Left ventricle myocardium inferior (tissue), 1 donor: ENCODE measurements at regions not wholly inside any gene's neighbourhood (a gene's known extent, or its start where the extent isn't known, plus 50 kb on each side); places are given as distances from the start of the nearest gene placed in this dataset.

Source experiments
- DNase-seq: peaks from one replicate; pipeline ENCODE4 v3.0.0-alpha.2; 2020
- H3K27ac ChIP-seq: fragments of 200-600 bp; replicated peaks from 2 replicates; pipeline ENCODE4 v1.8.0; 2021
- H3K27me3 ChIP-seq: fragments of 200-600 bp; 2 replicates; pipeline ENCODE4 v1.8.0; 2021; ENCODE audit warnings: low read depth
- H3K36me3 ChIP-seq: fragments of 200-600 bp; 2 replicates; pipeline ENCODE4 v1.8.0; 2021
- H3K4me1 ChIP-seq: fragments of 200-600 bp; 2 replicates; pipeline ENCODE4 v1.8.0; 2021
- H3K4me3 ChIP-seq: fragments of 200-600 bp; 2 replicates; pipeline ENCODE4 v1.8.0; 2021; ENCODE audit warnings: mild to moderate bottlenecking, moderate library complexity
- H3K9me3 ChIP-seq: fragments of 200-600 bp; replicated peaks from 2 replicates; pipeline ENCODE4 v1.8.0; 2021
- CTCF ChIP-seq: fragments of 200-600 bp; IDR thresholded peaks from 2 replicates; pipeline ENCODE4 v1.8.0; 2021; ENCODE audit warnings: antibody characterized with exemption, mild to moderate bottlenecking, borderline replicate concordance
- intact Hi-C: fragments of 100-400 bp; cut with micrococcal nuclease; formaldehyde crosslinking; loops from one replicate; pipeline ENCODE4 v1.11.0; 2022
- donor health status: DM: no; HTN: yes; CAD: no; lungs with severe emphysema.

- intact Hi-C loops = no loop called here
- no peak for TF ChIP-seq CTCF
Measured at GRCh38 chr3:56966104-56966503, 94.4 kb upstream of the SPATA12 start.

GRCh38 chr3:56962922-56963321 lies 97.5 kb upstream of the SPATA12 start:
- DNase-seq = no peak
- H3K4me1 ChIP-seq = no peaks in the 10 kb centered on the region
- intact Hi-C loops = no loop called here
- H3K9me3 ChIP-seq = peaks cover 16% of the 10 kb centered on the region
- no peak for TF ChIP-seq CTCF
- no peaks in the 10 kb centered on the region for H3K36me3 ChIP-seq
- H3K27me3 ChIP-seq = no peaks in the 10 kb centered on the region
- no peak overlapping the region for H3K4me3 ChIP-seq
- no peak overlapping the region for H3K27ac ChIP-seq

More at GRCh38 chr3:56966104-56966503, 94.4 kb upstream of the SPATA12 start:
- no peak overlapping the region for H3K4me3 ChIP-seq
- no peaks in the 10 kb centered on the region for H3K36me3 ChIP-seq
- DNase-seq = no peak
- peaks cover 16% of the 10 kb centered on the region for H3K9me3 ChIP-seq
- no peaks in the 10 kb centered on the region for H3K27me3 ChIP-seq
- H3K27ac ChIP-seq = no peak overlapping the region
- no peaks in the 10 kb centered on the region for H3K4me1 ChIP-seq

- Histone ChIP-seq H3K9me3 (peaks cover 16% of the 10 kb centered on the region), H3K4me3 (no peak overlapping the region), H3K27ac (no peak overlapping the region), H3K4me1 (no peaks in the 10 kb centered on the region), H3K27me3 (no peaks in the 10 kb centered on the region), H3K36me3 (no peaks in the 10 kb centered on the region)
- no peak for DNase-seq
- intact Hi-C loops = no loop called here
- TF ChIP-seq CTCF = no peak
Measured at GRCh38 chr3:56962206-56962605, 98.3 kb upstream of the SPATA12 start.

GRCh38 chr3:56960234-56960917 lies 100.1 kb upstream of the SPATA12 start:
- TF ChIP-seq CTCF = no peak
- intact Hi-C loops = no loop called here
- Histone ChIP-seq H3K4me1 (no peaks in the 10 kb centered on the region), H3K4me3 (no peak overlapping the region), H3K36me3 (no peaks in the 10 kb centered on the region), H3K27ac (no peak overlapping the region), H3K9me3 (peaks cover 11% of the 10 kb centered on the region), H3K27me3 (no peaks in the 10 kb centered on the region)
- no peak for DNase-seq

GRCh38 chr3:56958879-56959278 lies 101.6 kb upstream of the SPATA12 start:
- DNase-seq = no peak
- intact Hi-C loops = no loop called here
- H3K27me3 ChIP-seq = no peaks in the 10 kb centered on the region
- H3K4me3 ChIP-seq = no peak overlapping the region
- no peak overlapping the region for H3K27ac ChIP-seq
- no peaks in the 10 kb centered on the region for H3K36me3 ChIP-seq
- H3K9me3 ChIP-seq = no peaks in the 10 kb centered on the region
- TF ChIP-seq CTCF = no peak
- no peaks in the 10 kb centered on the region for H3K4me1 ChIP-seq

- H3K27ac ChIP-seq = no peak overlapping the region
- no peak for TF ChIP-seq CTCF
- no peak overlapping the region for H3K4me3 ChIP-seq
- intact Hi-C loops = no loop called here
- no peaks in the 10 kb centered on the region for H3K36me3 ChIP-seq
- no peaks in the 10 kb centered on the region for H3K27me3 ChIP-seq
- no peaks in the 10 kb centered on the region for H3K9me3 ChIP-seq
- no peaks in the 10 kb centered on the region for H3K4me1 ChIP-seq
- DNase-seq = no peak
Measured at GRCh38 chr3:56957522-56957921, 102.9 kb upstream of the SPATA12 start.
